Thoracic aorta (tissue), 2 donors: ENCODE measurements at regions not wholly inside any gene's neighbourhood (a gene's known extent, or its start where the extent isn't known, plus 50 kb on each side); places are given as distances from the start of the nearest gene placed in this dataset.

Experiments
- ATAC-seq: fragments of 150-250 bp; one replicate; pipeline ENCODE4 v1.8.0; 2017; ENCODE audit warnings: low read depth; ENCODE audit not compliant: insufficient number of reproducible peaks, low FRiP score
- DNase-seq: peaks from one replicate; pipeline ENCODE4 v3.0.0-alpha.2; 2020; ENCODE audit warnings: low spot score
- H3K27ac ChIP-seq, 2 donors: fragments of 200-600 bp; sonication (generic); 1 replicate in 1 of 2; 2 replicates in 1 of 2; pipeline ENCODE4 v1.5.1; 2016; ENCODE audit warnings: mild to moderate bottlenecking in 2 of 2, moderate library complexity in 2 of 2
- H3K27me3 ChIP-seq: fragments of 200-600 bp; sonication (generic); replicated peaks from 2 replicates; pipeline ENCODE4 v1.6.0; 2016; ENCODE audit warnings: mild to moderate bottlenecking; ENCODE audit not compliant: insufficient read depth
- H3K36me3 ChIP-seq: fragments of 200-600 bp; sonication (generic); one replicate; pipeline ENCODE4 v1.5.1; 2016
- H3K4me1 ChIP-seq, 2 donors: fragments of 200-600 bp; sonication (generic); 1 replicate in 1 of 2; 2 replicates in 1 of 2; pipeline versions ENCODE4 v1.5.1 to v1.6.0; 2016; ENCODE audit warnings: low read depth in 2 of 2, mild to moderate bottlenecking in 1 of 2; ENCODE audit not compliant: control insufficient read depth in 1 of 2
- H3K4me3 ChIP-seq: fragments of 200-600 bp; sonication (generic); 2 replicates; pipeline ENCODE4 v1.5.1; 2016; ENCODE audit warnings: mild to moderate bottlenecking
- H3K9me3 ChIP-seq: fragments of 200-600 bp; sonication (generic); 2 replicates; pipeline ENCODE4 v1.5.1; 2016
- CTCF ChIP-seq: fragments of 200-600 bp; sonication (generic); IDR thresholded peaks from one replicate; pipeline ENCODE4 v1.5.1; 2019; ENCODE audit warnings: antibody characterized with exemption

GRCh38 chr16:60811657-60812056, 1224.6 kb downstream of the CDH8 start:
- Histone ChIP-seq H3K27ac (no peak overlapping the region), H3K36me3 (no peaks in the 10 kb centered on the region), H3K4me3 (no peak overlapping the region), H3K9me3 (no peaks in the 10 kb centered on the region), H3K4me1 (peaks cover 0 to 35% of the 10 kb centered on the region in 2 donors), H3K27me3 (no peaks in the 10 kb centered on the region)
- DNase-seq (no peak), ATAC-seq (no peak)
- no peak for TF ChIP-seq CTCF

GRCh38 chr16:60811051-60811608, 1225.1 kb downstream of the CDH8 start:
- DNase-seq (no peak), ATAC-seq (no peak)
- Histone ChIP-seq H3K27me3 (no peaks in the 10 kb centered on the region), H3K9me3 (no peaks in the 10 kb centered on the region), H3K4me1 (peaks cover 0 to 30% of the 10 kb centered on the region in 2 donors), H3K27ac (no peak overlapping the region), H3K36me3 (no peaks in the 10 kb centered on the region), H3K4me3 (no peak overlapping the region)
- TF ChIP-seq CTCF = no peak

GRCh38 chr16:60810250-60810649, 1226.0 kb downstream of the CDH8 start:
- no peak overlapping the region for H3K27ac ChIP-seq
- no peaks in the 10 kb centered on the region for H3K27me3 ChIP-seq
- peaks cover 0 to 21% of the 10 kb centered on the region in 2 donors for H3K4me1 ChIP-seq
- DNase-seq = no peak
- H3K9me3 ChIP-seq = no peaks in the 10 kb centered on the region
- ATAC-seq = no peak
- no peak overlapping the region for H3K4me3 ChIP-seq
- H3K36me3 ChIP-seq = no peaks in the 10 kb centered on the region
- no peak for TF ChIP-seq CTCF

GRCh38 chr16:60792437-60792836, 1243.8 kb downstream of the CDH8 start:
- no peaks in the 10 kb centered on the region for H3K9me3 ChIP-seq
- no peaks in the 10 kb centered on the region for H3K4me1 ChIP-seq
- no peaks in the 10 kb centered on the region for H3K36me3 ChIP-seq
- no peak for TF ChIP-seq CTCF
- no peak overlapping the region for H3K27ac ChIP-seq
- DNase-seq (no peak), ATAC-seq (no peak)
- H3K4me3 ChIP-seq = no peak overlapping the region
- H3K27me3 ChIP-seq = no peaks in the 10 kb centered on the region

GRCh38 chr16:60788631-60789030, 1247.6 kb downstream of the CDH8 start:
- no peak for DNase-seq
- no peaks in the 10 kb centered on the region for H3K9me3 ChIP-seq
- no peaks in the 10 kb centered on the region for H3K36me3 ChIP-seq

More at GRCh38 chr16:60788631-60789030, 1247.6 kb downstream of the CDH8 start:
- TF ChIP-seq CTCF = no peak
- no peak for ATAC-seq
- Histone ChIP-seq H3K4me1 (no peaks in the 10 kb centered on the region), H3K27ac (no peak overlapping the region), H3K4me3 (no peak overlapping the region), H3K27me3 (no peaks in the 10 kb centered on the region)
